SU-DHL-6 (cell line): ENCODE measurements at regions not wholly inside any gene's neighbourhood (a gene's known extent, or its start where the extent isn't known, plus 50 kb on each side); places are given as distances from the start of the nearest gene placed in this dataset.

ENCODE experiments used
- H2AFZ ChIP-seq: fragments of 200-600 bp; sonication (generic); 2 replicates; pipeline ENCODE4 v1.6.1; 2014; ENCODE audit warnings: low read depth, mild to moderate bottlenecking, moderate library complexity, mixed read lengths, antibody characterized with exemption, low read length; ENCODE audit not compliant: severe bottlenecking
- H3F3A ChIP-seq: fragments of 200-600 bp; shearing (Covaris generic); 2 replicates; pipeline ENCODE4 v1.6.0; 2016; ENCODE audit warnings: antibody characterized with exemption, mild to moderate bottlenecking; ENCODE audit not compliant: insufficient read depth
- H3K27ac ChIP-seq: fragments of 200-600 bp; sonication (generic); 2 replicates; pipeline ENCODE4 v1.5.1; 2016; ENCODE audit warnings: low read depth, mild to moderate bottlenecking, low read length, moderate library complexity, mixed read lengths
- H3K27me3 ChIP-seq: fragments of 200-600 bp; sonication (generic), shearing (Covaris generic); 2 replicates; pipeline ENCODE4 v1.6.0; 2014; ENCODE audit warnings: mild to moderate bottlenecking, low read length
- H3K36me3 ChIP-seq: fragments of 200-600 bp; sonication (generic); 2 replicates; pipeline ENCODE4 v1.6.1; 2014; ENCODE audit warnings: mild to moderate bottlenecking, low read length, mixed read lengths
- H3K4me2 ChIP-seq: fragments of 300-600, 200-600 bp; shearing (Covaris generic), sonication (generic); 2 replicates; pipeline ENCODE4 v1.6.0; 2014; ENCODE audit warnings: low read length, low read depth, mild to moderate bottlenecking; ENCODE audit not compliant: poor library complexity, severe bottlenecking
- H3K4me3 ChIP-seq: fragments of 200-600 bp; sonication (generic); 2 replicates; pipeline ENCODE4 v1.5.1; 2014; ENCODE audit warnings: antibody characterized with exemption, low read length, mild to moderate bottlenecking, mixed read lengths; ENCODE audit not compliant: insufficient read depth, poor library complexity, severe bottlenecking
- H3K79me2 ChIP-seq: fragments of 200-600 bp; sonication (generic); 2 replicates; pipeline ENCODE4 v1.6.1; 2014; ENCODE audit warnings: mild to moderate bottlenecking, low read length, moderate library complexity; ENCODE audit not compliant: insufficient read depth
- H3K9ac ChIP-seq: fragments of 200-600 bp; sonication (generic); 2 replicates; pipeline ENCODE4 v1.7.0; 2014; ENCODE audit warnings: mild to moderate bottlenecking, low read length
- H3K9me2 ChIP-seq: fragments of 200-600 bp; sonication (generic); replicated peaks from 2 replicates; pipeline ENCODE4 v1.6.1; 2014; ENCODE audit warnings: low read length; ENCODE audit not compliant: insufficient read depth
- H3K9me3 ChIP-seq: fragments of 200-600 bp; sonication (generic); 2 replicates; pipeline ENCODE4 v1.6.1; 2014; ENCODE audit warnings: low read length, mixed read lengths; ENCODE audit not compliant: insufficient read depth
- H4K20me1 ChIP-seq: fragments of 200-600 bp; sonication (generic); 2 replicates; pipeline ENCODE4 v1.6.1; 2014; ENCODE audit warnings: low read depth, mild to moderate bottlenecking, antibody characterized with exemption, low read length, moderate library complexity, mixed read lengths
- CTCF ChIP-seq: fragments of 200-600 bp; sonication (generic); IDR thresholded peaks from one replicate; pipeline ENCODE4 v1.5.1; 2017; ENCODE audit warnings: antibody characterized with exemption, mild to moderate bottlenecking, low read length, moderate library complexity; ENCODE audit not compliant: insufficient read depth, poor library complexity, severe bottlenecking
- EZH2phosphoT487 ChIP-seq: fragments of 200-600 bp; sonication (generic), shearing (Covaris generic); conservative IDR thresholded peaks from 2 replicates; pipeline ENCODE4 v1.6.1; 2018; ENCODE audit warnings: mild to moderate bottlenecking, antibody characterized with exemption, low read length, moderate library complexity, mixed read lengths

- no peaks in the 10 kb centered on the region for H3K36me3 ChIP-seq
- H3K79me2 ChIP-seq = no peaks in the 10 kb centered on the region
- H3K4me2 ChIP-seq = no peak overlapping the region
- no peak overlapping the region for H3K9ac ChIP-seq
- no peak overlapping the region for H2AFZ ChIP-seq
- TF ChIP-seq EZH2phosphoT487 (no peak), CTCF (no peak)
- H3K27ac ChIP-seq = no peak overlapping the region
- H3F3A ChIP-seq = no peaks in the 10 kb centered on the region
- H3K4me3 ChIP-seq = no peak overlapping the region
- H3K9me3 ChIP-seq = no peaks in the 10 kb centered on the region
- no peaks in the 10 kb centered on the region for H4K20me1 ChIP-seq
- H3K9me2 ChIP-seq = no peaks in the 10 kb centered on the region
- no peaks in the 10 kb centered on the region for H3K27me3 ChIP-seq
These were observed 110.3 kb downstream of the SINHCAF start for GRCh38 chr12:31215518-31216232.

- Histone ChIP-seq H3K27me3 (no peaks in the 10 kb centered on the region), H3K79me2 (no peaks in the 10 kb centered on the region), H3K27ac (no peak overlapping the region), H3K9me3 (no peaks in the 10 kb centered on the region), H3K4me3 (no peak overlapping the region), H2AFZ (no peak overlapping the region), H3K9ac (no peak overlapping the region), H4K20me1 (no peaks in the 10 kb centered on the region), H3K4me2 (no peak overlapping the region), H3K36me3 (no peaks in the 10 kb centered on the region), H3F3A (no peaks in the 10 kb centered on the region), H3K9me2 (no peaks in the 10 kb centered on the region)
- TF ChIP-seq EZH2phosphoT487 (no peak), CTCF (no peak)
These were observed 109.5 kb downstream of the SINHCAF start for GRCh38 chr12:31216479-31216878.

GRCh38 chr12:31217356-31218130 lies 108.4 kb downstream of the SINHCAF start:
- H3K9ac ChIP-seq = no peak overlapping the region
- H3K4me3 ChIP-seq = no peak overlapping the region
- no peaks in the 10 kb centered on the region for H3F3A ChIP-seq
- no peaks in the 10 kb centered on the region for H3K9me2 ChIP-seq
- H3K36me3 ChIP-seq = no peaks in the 10 kb centered on the region
- H3K27me3 ChIP-seq = no peaks in the 10 kb centered on the region
- no peaks in the 10 kb centered on the region for H3K79me2 ChIP-seq
- no peak for TF ChIP-seq EZH2phosphoT487
- no peak for TF ChIP-seq CTCF
- no peak overlapping the region for H3K27ac ChIP-seq
- H3K4me2 ChIP-seq = no peak overlapping the region
- H2AFZ ChIP-seq = no peak overlapping the region
- no peaks in the 10 kb centered on the region for H3K9me3 ChIP-seq
- H4K20me1 ChIP-seq = no peaks in the 10 kb centered on the region
